ENCODE measurements at regions not wholly inside any gene's neighbourhood (a gene's known extent, or its start where the extent isn't known, plus 50 kb on each side); places are given as distances from the start of the nearest gene placed in this dataset.

DNA sequence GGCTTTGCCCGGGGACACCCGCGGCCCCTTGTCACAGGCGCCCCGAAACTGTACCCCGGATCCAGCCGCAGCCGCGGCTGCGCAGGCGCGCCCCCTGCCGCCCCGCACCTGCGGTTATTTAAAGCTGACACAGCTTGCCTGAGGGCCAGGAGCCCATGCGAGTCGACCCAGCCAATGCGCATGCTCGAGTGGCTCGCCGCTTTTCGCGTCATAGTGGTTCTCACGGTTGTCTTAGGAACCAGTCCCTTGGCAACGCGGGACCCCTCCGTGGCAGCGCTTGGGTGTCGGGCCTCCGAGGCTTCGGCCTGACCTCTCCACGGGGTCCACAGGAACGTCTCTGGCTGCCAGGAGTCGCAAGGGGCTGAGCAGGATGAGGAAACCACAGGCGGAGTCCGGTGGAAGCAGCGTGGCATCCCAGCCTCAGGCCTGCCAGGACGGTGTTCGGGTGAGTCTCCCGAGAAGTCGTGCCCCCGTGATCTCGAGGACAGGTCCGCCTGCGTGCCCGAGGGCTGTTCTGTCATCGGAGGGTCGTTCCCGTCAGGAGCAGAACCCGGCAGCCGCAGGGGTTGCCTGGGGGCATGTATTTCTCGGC, 716.9 kb downstream of the KCNJ18 start:
- TF ChIP-seq, protein P1, sequence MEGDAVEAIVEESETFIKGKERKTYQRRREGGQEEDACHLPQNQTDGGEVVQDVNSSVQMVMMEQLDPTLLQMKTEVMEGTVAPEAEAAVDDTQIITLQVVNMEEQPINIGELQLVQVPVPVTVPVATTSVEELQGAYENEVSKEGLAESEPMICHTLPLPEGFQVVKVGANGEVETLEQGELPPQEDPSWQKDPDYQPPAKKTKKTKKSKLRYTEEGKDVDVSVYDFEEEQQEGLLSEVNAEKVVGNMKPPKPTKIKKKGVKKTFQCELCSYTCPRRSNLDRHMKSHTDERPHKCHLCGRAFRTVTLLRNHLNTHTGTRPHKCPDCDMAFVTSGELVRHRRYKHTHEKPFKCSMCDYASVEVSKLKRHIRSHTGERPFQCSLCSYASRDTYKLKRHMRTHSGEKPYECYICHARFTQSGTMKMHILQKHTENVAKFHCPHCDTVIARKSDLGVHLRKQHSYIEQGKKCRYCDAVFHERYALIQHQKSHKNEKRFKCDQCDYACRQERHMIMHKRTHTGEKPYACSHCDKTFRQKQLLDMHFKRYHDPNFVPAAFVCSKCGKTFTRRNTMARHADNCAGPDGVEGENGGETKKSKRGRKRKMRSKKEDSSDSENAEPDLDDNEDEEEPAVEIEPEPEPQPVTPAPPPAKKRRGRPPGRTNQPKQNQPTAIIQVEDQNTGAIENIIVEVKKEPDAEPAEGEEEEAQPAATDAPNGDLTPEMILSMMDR (IDR thresholded peaks at IDR 0.05), result no peak
- H3K36me3 ChIP-seq, result no peaks in the 10 kb centered on the region
- no peak overlapping the region for H3K4me3 ChIP-seq
- no peaks in the 10 kb centered on the region for H3K9me3 ChIP-seq
- no peak overlapping the region for H3K27ac ChIP-seq
- no peaks in the 10 kb centered on the region for H3K4me1 ChIP-seq
- H3K27me3 ChIP-seq, result no peaks in the 10 kb centered on the region
- DNase-seq (ENCODE audit: low spot score), result no peak

DNA sequence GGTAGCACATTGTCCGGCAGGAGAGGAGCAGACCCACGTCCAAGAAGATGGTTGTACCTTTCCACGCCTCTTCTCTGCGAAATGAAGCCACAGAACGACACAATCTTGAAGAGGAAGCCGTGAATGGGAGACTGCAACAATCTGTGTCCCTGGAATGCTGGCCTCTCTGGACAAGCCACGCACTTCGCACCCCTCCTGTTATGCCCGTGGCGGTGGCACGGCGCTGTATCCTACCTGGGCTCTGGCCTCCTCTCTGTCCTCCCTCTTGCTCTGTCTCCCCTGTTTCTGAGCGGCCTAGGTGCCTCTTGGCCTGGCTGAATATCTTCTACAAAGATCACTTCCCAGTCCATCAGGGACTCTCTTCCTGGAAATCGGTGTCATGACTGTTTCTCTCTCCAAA, 717.8 kb downstream of the KCNJ18 start:
- TF ChIP-seq, protein P1 (IDR thresholded peaks at IDR 0.05), result no peak
- Histone ChIP-seq H3K9me3 (no peaks in the 10 kb centered on the region), H3K36me3 (no peaks in the 10 kb centered on the region), H3K27ac (no peak overlapping the region), H3K4me1 (no peaks in the 10 kb centered on the region), H3K27me3 (no peaks in the 10 kb centered on the region), H3K4me3 (no peak overlapping the region)
- no peak for DNase-seq (ENCODE audit: low spot score)

DNA sequence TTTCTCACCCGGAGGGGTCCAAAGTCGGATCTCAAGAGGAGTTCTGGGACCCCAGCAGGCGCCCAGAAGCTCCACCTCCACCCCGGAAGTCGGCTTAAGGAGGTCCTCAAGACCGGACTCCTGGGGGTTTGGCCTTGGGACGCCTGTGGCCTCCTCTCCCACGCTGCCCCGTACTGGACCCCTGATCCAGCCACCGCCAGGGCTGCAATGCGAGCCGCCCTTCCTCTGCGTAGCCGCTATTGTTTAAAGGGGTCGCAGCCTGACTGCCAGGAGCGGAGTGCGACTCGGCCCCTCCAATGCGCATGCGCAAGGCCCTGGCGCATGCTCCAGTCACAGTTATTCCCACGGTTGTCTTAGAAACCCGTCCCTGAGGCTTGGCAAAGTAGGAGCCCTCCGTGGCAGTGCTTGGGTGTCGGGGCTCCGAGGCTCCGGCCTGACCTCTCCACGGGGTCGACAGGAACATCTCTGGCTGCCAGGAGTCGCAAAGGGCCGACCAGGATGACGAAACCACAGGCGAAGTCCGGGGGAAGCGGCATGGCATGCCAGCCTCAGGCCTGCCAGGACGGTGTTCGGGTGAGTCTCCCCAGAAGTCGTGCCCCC, 719.0 kb downstream of the KCNJ18 start:
- Histone ChIP-seq H3K4me3 (no peak overlapping the region), H3K9me3 (no peaks in the 10 kb centered on the region), H3K27me3 (no peaks in the 10 kb centered on the region), H3K27ac (no peak overlapping the region), H3K4me1 (no peaks in the 10 kb centered on the region), H3K36me3 (no peaks in the 10 kb centered on the region)
- no peak for DNase-seq (ENCODE audit: low spot score)
- TF ChIP-seq, protein P1 (IDR thresholded peaks at IDR 0.05), result no peak

DNA sequence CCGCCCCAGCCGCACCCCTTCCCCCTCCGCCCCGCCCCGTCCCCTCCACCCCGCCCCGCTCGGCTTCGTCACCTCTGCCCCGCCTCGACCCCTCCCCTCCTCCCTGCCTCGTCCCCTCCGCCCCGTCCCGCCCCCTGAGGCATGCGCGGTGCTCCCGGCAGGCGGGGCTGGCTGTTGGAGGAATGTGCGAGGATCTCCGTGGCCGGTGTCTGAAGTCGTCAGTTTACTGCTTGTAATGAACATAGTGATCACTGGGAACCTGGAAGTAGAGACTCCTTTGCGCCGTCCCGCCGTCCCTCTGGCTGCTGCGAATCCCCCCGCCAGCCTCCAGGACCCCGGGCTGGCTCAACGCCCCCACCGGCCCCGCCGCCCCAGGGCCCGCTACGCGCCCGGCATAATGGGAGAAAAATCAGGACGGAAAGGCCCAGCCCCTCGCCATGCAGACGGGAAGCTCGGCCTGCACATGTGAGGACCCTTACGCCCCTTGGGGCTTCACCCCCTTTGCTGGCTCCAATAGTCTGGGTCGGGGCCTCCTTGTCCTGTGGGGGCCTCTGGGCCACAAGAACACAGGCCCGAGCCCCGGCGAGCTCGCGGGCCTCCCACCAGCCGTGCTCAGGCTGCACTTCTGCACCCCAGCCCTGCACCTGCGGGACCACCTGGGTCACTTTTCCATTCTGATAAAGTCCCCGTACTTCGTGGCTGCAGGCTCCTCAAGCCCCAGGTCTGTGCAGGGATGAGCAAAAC, 743.1 kb downstream of the KCNJ18 start:
- H3K27ac ChIP-seq, result no peak overlapping the region
- no peaks in the 10 kb centered on the region for H3K4me1 ChIP-seq
- H3K9me3 ChIP-seq, result no peaks in the 10 kb centered on the region
- no peak for DNase-seq (ENCODE audit: low spot score)
- no peaks in the 10 kb centered on the region for H3K36me3 ChIP-seq
- no peak overlapping the region for H3K4me3 ChIP-seq
- H3K27me3 ChIP-seq, result no peaks in the 10 kb centered on the region
- TF ChIP-seq, protein P1 (IDR thresholded peaks at IDR 0.05), result no peak

DNA sequence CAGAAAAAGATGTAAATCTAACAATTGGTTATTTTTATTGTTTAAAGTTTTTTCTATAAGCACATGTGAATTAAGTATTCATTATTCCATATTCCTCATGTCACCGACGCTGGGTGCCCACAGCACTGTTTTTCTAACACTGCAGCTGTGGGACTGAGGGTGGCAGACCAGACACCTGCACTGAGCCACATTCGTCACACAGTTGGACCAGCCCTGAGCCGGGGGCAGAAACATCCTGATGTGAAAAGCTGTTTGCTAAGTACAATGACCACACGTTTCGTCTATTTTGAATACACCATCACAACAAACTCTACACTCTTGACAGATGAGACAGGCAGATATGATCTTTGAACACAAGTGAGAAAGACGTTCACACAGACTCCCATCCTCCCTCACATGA, 749.5 kb downstream of the KCNJ18 start:
- Histone ChIP-seq H3K4me3 (no peak overlapping the region), H3K27ac (no peak overlapping the region), H3K36me3 (no peaks in the 10 kb centered on the region), H3K4me1 (no peaks in the 10 kb centered on the region), H3K27me3 (no peaks in the 10 kb centered on the region), H3K9me3 (no peaks in the 10 kb centered on the region)
- TF ChIP-seq, protein P1 (IDR thresholded peaks at IDR 0.05), result no peak
- DNase-seq (ENCODE audit: low spot score), result no peak
